MCF 10A (cell line): ENCODE measurements at regions not wholly inside any gene's neighbourhood (a gene's known extent, or its start where the extent isn't known, plus 50 kb on each side); places are given as distances from the start of the nearest gene placed in this dataset.

Experiments used
- BruUV-seq: library from RNA; stranded (reverse); fragments of 400-500 nt; replicated peaks from 2 replicates; lab custom pipeline; 2021; lab: Mats Ljungman, UMichigan
- CTCF ChIA-PET: fragments of 300-600 bp; sonication (Branson Sonifier 250); formaldehyde crosslinking; extraction: SDS; loops from one replicate; lab custom pipeline; 2021; ENCODE audit warnings: antibody characterized with exemption, inconsistent platforms; lab: Yijun Ruan, JAX
- POLR2A ChIA-PET: fragments of 300-600, 350-650 bp; sonication (Branson Sonifier 250); formaldehyde crosslinking; extraction: SDS; loops from one replicate; lab custom pipeline; 2020; ENCODE audit warnings: antibody characterized with exemption, inconsistent platforms; lab: Yijun Ruan, JAX
- DNase-seq: peaks from one replicate; pipeline ENCODE4 v3.0.0-alpha.2; 2018; ENCODE audit not compliant: unreplicated experiment
- H3K27ac Mint-ChIP-seq: one replicate; pipeline ENCODE4 v1.8.0; 2022; ENCODE audit warnings: mild to moderate bottlenecking, low read depth, mixed read lengths; ENCODE audit not compliant: unreplicated experiment
- H3K27me3 Mint-ChIP-seq: one replicate; pipeline ENCODE4 v1.8.0; 2022; ENCODE audit warnings: mixed read lengths; ENCODE audit not compliant: insufficient read depth, unreplicated experiment
- H3K36me3 Mint-ChIP-seq: one replicate; pipeline ENCODE4 v1.8.0; 2022; ENCODE audit warnings: mild to moderate bottlenecking, moderate library complexity, mixed read lengths; ENCODE audit not compliant: insufficient read depth, unreplicated experiment
- H3K4me1 Mint-ChIP-seq: one replicate; pipeline ENCODE4 v1.8.0; 2022; ENCODE audit warnings: mixed read lengths; ENCODE audit not compliant: insufficient read depth, unreplicated experiment
- H3K4me3 Mint-ChIP-seq: one replicate; pipeline ENCODE4 v1.8.0; 2022; ENCODE audit warnings: mild to moderate bottlenecking, moderate library complexity, mixed read lengths; ENCODE audit not compliant: unreplicated experiment
- H3K9me3 Mint-ChIP-seq: one replicate; pipeline ENCODE4 v1.8.0; 2022; ENCODE audit warnings: mixed read lengths; ENCODE audit not compliant: unreplicated experiment
- intact Hi-C: fragments of 100-400 bp; cut with micrococcal nuclease; formaldehyde crosslinking; loops from 2 replicates; pipeline ENCODE4 v1.14.1; 2022
- TF ChIP-seq, protein P1 (sequence below): fragments of 200-600 bp; IDR thresholded peaks from one replicate; pipeline ENCODE4 v1.8.0; 2022; ENCODE audit warnings: antibody characterized with exemption, mild to moderate bottlenecking; ENCODE audit not compliant: unreplicated experiment

DNA sequence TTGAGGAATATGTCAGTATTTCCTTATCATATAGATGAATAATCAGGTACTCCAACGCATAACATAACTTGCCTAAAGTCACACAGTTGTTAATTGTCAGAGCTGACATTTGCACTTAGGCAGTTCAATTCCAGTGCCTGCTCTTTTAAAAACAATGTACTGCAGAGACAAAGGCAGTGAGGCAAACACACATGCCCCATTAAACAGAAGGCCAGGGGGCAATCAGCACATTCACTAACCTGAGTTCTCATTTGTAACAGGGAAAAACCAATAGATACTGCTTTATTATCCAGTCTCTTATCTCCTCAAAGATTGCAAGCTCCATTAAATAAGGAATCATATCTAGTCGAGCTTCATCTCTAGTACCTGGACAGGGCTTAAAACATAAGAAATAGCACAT is 1017.4 kb downstream of the SQOR start:
- intact Hi-C loops, result loop anchor here (10.0 kb wide), 1 partner anchor 337 kb away; no protein-coding TSS in a partner anchor
- peaks cover 44% of the 10 kb centered on the region for H3K27me3 Mint-ChIP-seq
- no TSS peak for BruUV-seq

GRCh38 chr15:46654993-46655392 is 1020.2 kb downstream of the SQOR start:
- H3K36me3 Mint-ChIP-seq, result no peaks in the 10 kb centered on the region
- H3K9me3 Mint-ChIP-seq, result no peaks in the 10 kb centered on the region
- H3K27me3 Mint-ChIP-seq, result peaks cover 53% of the 10 kb centered on the region
- H3K4me1 Mint-ChIP-seq, result no peaks in the 10 kb centered on the region
- intact Hi-C loops, result loop anchor here (10.0 kb wide), 1 partner anchor 340 kb away; no protein-coding TSS in a partner anchor
- no peak overlapping the region for H3K27ac Mint-ChIP-seq
- POLR2A ChIA-PET, result no interaction called here
- CTCF ChIA-PET, result no interaction called here
- BruUV-seq, result no TSS peak
- TF ChIP-seq, protein P1, sequence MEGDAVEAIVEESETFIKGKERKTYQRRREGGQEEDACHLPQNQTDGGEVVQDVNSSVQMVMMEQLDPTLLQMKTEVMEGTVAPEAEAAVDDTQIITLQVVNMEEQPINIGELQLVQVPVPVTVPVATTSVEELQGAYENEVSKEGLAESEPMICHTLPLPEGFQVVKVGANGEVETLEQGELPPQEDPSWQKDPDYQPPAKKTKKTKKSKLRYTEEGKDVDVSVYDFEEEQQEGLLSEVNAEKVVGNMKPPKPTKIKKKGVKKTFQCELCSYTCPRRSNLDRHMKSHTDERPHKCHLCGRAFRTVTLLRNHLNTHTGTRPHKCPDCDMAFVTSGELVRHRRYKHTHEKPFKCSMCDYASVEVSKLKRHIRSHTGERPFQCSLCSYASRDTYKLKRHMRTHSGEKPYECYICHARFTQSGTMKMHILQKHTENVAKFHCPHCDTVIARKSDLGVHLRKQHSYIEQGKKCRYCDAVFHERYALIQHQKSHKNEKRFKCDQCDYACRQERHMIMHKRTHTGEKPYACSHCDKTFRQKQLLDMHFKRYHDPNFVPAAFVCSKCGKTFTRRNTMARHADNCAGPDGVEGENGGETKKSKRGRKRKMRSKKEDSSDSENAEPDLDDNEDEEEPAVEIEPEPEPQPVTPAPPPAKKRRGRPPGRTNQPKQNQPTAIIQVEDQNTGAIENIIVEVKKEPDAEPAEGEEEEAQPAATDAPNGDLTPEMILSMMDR, result no peak
- no peak for DNase-seq
- H3K4me3 Mint-ChIP-seq, result no peak overlapping the region

More for the DNA sequence above, 1017.4 kb downstream of the SQOR start:
- POLR2A ChIA-PET, result no interaction called here
- Mint-ChIP-seq H3K4me3 (no peak overlapping the region), H3K36me3 (no peaks in the 10 kb centered on the region), H3K4me1 (no peaks in the 10 kb centered on the region), H3K9me3 (no peaks in the 10 kb centered on the region), H3K27ac (no peak overlapping the region)
- TF ChIP-seq, protein P1, result no peak
- no peak for DNase-seq
- CTCF ChIA-PET, result interaction anchor here (0.6 kb wide), 3 partner anchors 410 to 1632 kb away, joined by 3 read pairs; no protein-coding TSS in a partner anchor

GRCh38 chr15:46660096-46660842 is 1025.4 kb downstream of the SQOR start:
- Mint-ChIP-seq H3K27ac (no peak overlapping the region), H3K9me3 (peaks cover 8% of the 10 kb centered on the region), H3K4me1 (no peaks in the 10 kb centered on the region), H3K27me3 (peaks cover 60% of the 10 kb centered on the region), H3K36me3 (no peaks in the 10 kb centered on the region), H3K4me3 (no peak overlapping the region)
- POLR2A ChIA-PET, result no interaction called here
- intact Hi-C loops, result no loop called here
- BruUV-seq, result no TSS peak
- TF ChIP-seq, protein P1, result no peak
- no peak for DNase-seq
- CTCF ChIA-PET, result no interaction called here

DNA sequence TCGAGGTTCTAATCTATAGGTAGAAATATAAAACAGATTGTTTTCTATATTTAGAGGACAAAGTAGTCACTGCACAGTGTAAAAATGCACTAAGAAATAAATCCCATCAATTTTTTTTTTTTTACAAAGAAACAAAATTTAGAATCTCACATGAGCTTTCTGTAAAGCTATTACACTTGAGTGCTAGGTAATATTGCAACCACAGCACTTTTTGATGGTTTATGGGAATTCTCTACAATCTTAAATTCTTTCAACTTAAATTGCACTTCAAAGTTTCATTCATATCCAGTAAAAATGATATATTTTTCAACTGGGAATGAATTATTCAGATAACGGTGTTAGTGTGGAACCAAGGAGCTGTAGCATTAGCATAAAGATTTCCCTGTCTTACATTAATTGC is 1035.4 kb downstream of the SQOR start:
- no TSS peak for BruUV-seq
- H3K4me3 Mint-ChIP-seq, result no peak overlapping the region
- H3K4me1 Mint-ChIP-seq, result no peaks in the 10 kb centered on the region
- CTCF ChIA-PET, result no interaction called here
- no peaks in the 10 kb centered on the region for H3K36me3 Mint-ChIP-seq
- H3K27me3 Mint-ChIP-seq, result peaks cover 56% of the 10 kb centered on the region
- no peak overlapping the region for H3K27ac Mint-ChIP-seq
- DNase-seq, result no peak
- H3K9me3 Mint-ChIP-seq, result no peaks in the 10 kb centered on the region
- intact Hi-C loops, result no loop called here
- POLR2A ChIA-PET, result interaction anchor here (0.7 kb wide), 1 partner anchor 1391 kb away, joined by 3 read pairs; no protein-coding TSS in a partner anchor
- TF ChIP-seq, protein P1, result no peak
